Stimulated activated naive CD8-positive, alpha-beta T cell treated with anti-CD3 and anti-CD28 coated beads, Interleukin-15, Interleukin-2, amounts not matched to agents 100 ng/mL and 50 ng/mL, for 24 hours (primary cell): ENCODE measurements at regions not wholly inside any gene's neighbourhood (a gene's known extent, or its start where the extent isn't known, plus 50 kb on each side); places are given as distances from the start of the nearest gene placed in this dataset.
"Not testable (repeated sequence)": the region's sequence is repeated elsewhere in the genome, so short reads cannot be mapped to it uniquely, and the experiment has no call there.

Source experiments
- H3K27ac Mint-ChIP-seq: one replicate; pipeline ENCODE4 v1.8.0; 2021; ENCODE audit warnings: mild to moderate bottlenecking, mixed read lengths
- H3K27me3 Mint-ChIP-seq: one replicate; pipeline ENCODE4 v1.8.0; 2021; ENCODE audit warnings: mixed read lengths
- H3K36me3 Mint-ChIP-seq: one replicate; pipeline ENCODE4 v1.8.0; 2021; ENCODE audit warnings: low read depth, mixed read lengths
- H3K4me1 Mint-ChIP-seq: one replicate; pipeline ENCODE4 v1.8.0; 2021; ENCODE audit warnings: low read depth, mixed read lengths
- H3K4me3 Mint-ChIP-seq: one replicate; pipeline ENCODE4 v1.8.0; 2021; ENCODE audit warnings: mild to moderate bottlenecking, mixed read lengths
- H3K9me3 Mint-ChIP-seq: one replicate; pipeline ENCODE4 v1.8.0; 2021; ENCODE audit warnings: mixed read lengths

DNA sequence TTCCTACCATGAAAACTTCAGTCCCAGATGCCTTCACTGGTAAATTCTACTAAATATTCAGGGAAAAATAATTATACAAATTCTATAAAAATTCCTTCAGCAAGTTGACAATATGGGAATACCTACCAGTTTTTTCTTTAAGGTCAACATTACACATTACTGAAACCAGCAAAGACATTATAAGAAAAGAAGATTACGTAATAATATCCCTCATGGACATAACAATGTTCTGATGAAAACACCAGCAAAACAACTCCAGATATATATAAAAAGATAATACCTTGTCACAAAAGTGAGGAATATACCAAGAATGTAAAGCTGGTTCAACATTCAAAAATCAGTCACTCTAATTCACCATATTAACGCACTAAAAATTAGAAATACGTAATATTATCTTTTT, 507.9 kb downstream of the DMRTA1 start:
- Mint-ChIP-seq H3K4me1 (no peaks in the 10 kb centered on the region), H3K27ac (no peak overlapping the region), H3K27me3 (no peaks in the 10 kb centered on the region), H3K36me3 (no peaks in the 10 kb centered on the region), H3K9me3 (peaks cover 9% of the 10 kb centered on the region), H3K4me3 (no peak overlapping the region)

DNA sequence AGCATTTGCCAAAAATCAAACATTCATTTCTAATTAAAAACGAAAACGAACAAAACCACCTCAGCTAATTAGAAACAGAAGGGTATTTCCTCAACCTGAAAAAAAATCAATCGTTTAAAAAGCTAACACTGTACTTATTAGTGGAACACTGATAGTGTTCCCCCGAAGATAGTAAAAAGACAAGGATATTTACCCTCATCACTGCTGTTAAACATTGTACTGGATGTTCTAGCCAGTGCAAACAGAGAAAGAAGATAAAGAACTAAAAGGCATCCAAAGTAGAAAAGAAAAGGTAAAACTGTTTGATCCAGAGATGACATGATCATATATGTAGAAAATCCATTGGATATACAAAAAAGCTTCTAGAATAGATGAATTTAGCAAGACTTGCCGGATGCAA, 508.3 kb downstream of the DMRTA1 start:
- Mint-ChIP-seq H3K9me3 (peaks cover 9% of the 10 kb centered on the region), H3K27me3 (no peaks in the 10 kb centered on the region), H3K4me3 (no peak overlapping the region), H3K36me3 (no peaks in the 10 kb centered on the region), H3K4me1 (no peaks in the 10 kb centered on the region), H3K27ac (no peak overlapping the region)

DNA sequence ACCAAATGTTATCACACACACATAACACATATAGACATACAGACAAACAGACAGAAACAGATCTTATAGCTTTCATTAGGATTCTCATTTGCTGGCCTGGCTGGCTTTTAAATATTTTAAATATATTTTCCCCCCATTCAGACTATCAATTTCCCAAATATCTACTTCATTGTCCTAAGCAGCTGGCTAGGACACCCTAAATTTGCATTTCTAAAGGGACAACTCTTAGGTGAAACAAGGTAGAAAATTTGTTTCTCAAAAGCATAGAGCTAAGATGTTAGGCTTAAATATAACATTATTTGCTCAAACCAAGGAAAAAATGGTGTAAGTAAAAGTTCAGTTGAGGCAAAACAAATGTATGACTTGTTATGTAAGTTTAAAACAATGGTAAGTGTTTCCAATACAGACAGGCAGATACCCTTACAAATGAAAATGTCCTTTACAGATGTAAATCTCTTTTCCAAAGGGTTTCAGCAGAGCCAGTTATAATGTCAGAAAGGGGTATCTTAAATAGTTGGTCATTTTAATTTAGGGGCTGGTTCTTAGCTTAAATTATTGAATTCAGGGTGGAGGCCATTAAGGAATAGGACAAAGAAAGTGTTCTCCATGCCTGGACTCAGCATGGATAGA, 522.8 kb downstream of the DMRTA1 start:
- Mint-ChIP-seq H3K27ac (no peak overlapping the region), H3K27me3 (no peaks in the 10 kb centered on the region), H3K4me3 (no peak overlapping the region), H3K4me1 (no peaks in the 10 kb centered on the region), H3K36me3 (no peaks in the 10 kb centered on the region), H3K9me3 (peaks cover 4% of the 10 kb centered on the region)

DNA sequence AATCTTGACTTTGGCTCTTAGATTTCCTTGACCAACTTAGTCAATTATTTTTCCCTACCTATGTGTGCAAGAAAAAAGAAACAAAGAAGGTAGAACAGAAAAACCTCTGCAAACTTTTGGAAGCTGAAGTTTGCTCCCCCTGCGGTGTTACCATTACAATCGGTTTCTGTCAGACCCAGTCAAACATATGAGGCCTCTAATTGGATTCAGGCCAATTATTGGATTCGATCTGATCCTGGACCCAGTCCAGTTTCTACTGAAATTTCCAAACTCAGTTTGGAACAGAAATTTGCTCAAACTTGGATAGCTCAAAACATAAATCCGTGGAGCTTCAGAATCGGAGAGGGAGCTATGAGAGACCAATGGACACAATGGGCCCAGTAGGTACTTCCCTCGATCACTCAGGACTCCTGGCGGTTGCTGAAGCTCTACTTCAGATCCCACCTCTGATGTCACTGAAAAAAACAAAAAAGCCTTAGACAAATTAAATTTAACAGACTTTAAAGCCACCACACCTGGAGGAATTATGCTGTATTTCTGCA, 523.9 kb downstream of the DMRTA1 start:
- peaks cover 4% of the 10 kb centered on the region for H3K9me3 Mint-ChIP-seq
- H3K36me3 Mint-ChIP-seq, result no peaks in the 10 kb centered on the region
- H3K27ac Mint-ChIP-seq, result no peak overlapping the region
- H3K27me3 Mint-ChIP-seq, result no peaks in the 10 kb centered on the region
- H3K4me3 Mint-ChIP-seq, result no peak overlapping the region
- no peaks in the 10 kb centered on the region for H3K4me1 Mint-ChIP-seq

DNA sequence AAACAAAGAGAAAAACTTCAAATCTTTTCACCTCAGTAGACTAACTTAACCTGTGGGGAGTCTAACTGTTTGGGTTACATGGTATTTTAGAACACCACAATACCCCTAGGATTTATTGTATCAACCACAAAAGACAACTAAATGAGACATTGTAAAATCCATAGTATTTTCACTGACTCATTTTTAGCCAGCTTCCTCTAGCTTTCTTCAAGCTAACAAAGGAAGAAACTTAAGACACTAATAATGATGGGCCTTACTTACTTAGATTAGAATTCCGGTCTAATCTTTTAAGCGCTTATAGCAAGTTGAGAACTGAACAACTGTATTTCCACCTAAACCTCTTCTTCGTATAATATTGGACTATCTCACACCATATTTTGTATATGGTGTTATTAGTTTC, 529.3 kb downstream of the DMRTA1 start:
- no peaks in the 10 kb centered on the region for H3K4me1 Mint-ChIP-seq
- H3K36me3 Mint-ChIP-seq, result no peaks in the 10 kb centered on the region
- no peaks in the 10 kb centered on the region for H3K27me3 Mint-ChIP-seq

DNA sequence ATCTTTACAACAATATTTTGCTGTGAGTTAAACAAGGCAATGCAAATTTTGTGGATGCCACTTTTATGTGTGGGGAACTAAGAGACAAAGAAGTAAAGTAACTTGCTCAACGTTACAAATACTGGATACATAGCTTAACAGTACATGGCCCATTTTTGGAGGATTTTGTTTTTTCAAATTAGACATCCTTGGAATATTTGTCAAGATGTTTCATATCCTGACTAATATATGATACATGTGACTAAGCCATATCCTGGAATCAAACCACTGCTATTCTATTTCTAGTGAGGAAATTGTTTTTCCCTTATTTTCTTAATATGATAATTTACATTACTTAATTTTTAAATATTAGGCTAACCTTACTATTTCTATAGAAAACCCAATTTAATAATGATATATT, 529.8 kb downstream of the DMRTA1 start:
- H3K4me3 Mint-ChIP-seq, result no peak overlapping the region
- no peaks in the 10 kb centered on the region for H3K4me1 Mint-ChIP-seq
- H3K9me3 Mint-ChIP-seq, result peaks cover 4% of the 10 kb centered on the region
- no peak overlapping the region for H3K27ac Mint-ChIP-seq
- H3K27me3 Mint-ChIP-seq, result no peaks in the 10 kb centered on the region
- no peaks in the 10 kb centered on the region for H3K36me3 Mint-ChIP-seq

More for the DNA sequence above, 529.3 kb downstream of the DMRTA1 start:
- no peak overlapping the region for H3K27ac Mint-ChIP-seq
- H3K9me3 Mint-ChIP-seq, result peaks cover 4% of the 10 kb centered on the region
- no peak overlapping the region for H3K4me3 Mint-ChIP-seq

DNA sequence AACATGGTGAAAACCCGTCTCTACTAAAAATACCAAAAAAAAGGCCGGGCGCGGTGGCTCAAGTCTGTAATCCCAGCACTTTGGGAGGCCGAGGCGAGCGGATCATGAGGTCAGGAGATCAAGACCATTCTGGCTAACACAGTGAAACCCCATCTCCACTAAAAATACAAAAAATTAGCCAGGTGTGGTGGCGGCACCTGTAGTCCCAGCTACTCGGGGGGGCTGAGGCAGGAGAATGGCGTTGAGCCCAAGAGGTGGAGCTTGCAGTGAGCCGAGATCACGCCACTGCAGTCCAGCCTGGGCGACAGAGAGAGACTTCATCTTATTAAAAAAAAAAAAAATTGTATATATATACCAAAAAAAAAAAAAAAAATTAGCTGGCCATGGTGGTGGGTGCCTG, 533.8 kb downstream of the DMRTA1 start:
- not testable (repeated sequence) for H3K27ac Mint-ChIP-seq, H3K36me3 Mint-ChIP-seq, H3K9me3 Mint-ChIP-seq, H3K27me3 Mint-ChIP-seq, H3K4me1 Mint-ChIP-seq, H3K4me3 Mint-ChIP-seq

DNA sequence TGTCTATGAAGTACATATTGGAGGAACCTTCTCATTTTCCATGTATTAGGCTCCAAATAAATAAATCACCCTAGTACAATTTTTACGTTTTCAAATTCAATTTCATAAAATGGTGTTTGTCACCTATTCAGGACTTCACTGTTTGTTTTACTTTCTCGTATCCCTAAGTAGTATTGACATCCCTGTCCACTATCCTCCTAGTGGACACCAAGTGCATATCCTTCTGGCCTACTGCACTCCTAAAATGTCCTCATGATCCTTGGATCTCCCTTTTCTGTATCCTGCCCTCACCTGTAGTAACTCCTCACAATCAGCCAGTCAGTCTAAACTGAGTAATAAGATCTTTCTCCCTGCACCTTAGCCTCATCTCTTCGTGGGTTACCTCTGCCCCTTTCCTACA, 539.9 kb downstream of the DMRTA1 start:
- Mint-ChIP-seq H3K9me3 (peaks cover 15% of the 10 kb centered on the region), H3K27ac (no peak overlapping the region), H3K4me3 (no peak overlapping the region), H3K27me3 (no peaks in the 10 kb centered on the region), H3K4me1 (no peaks in the 10 kb centered on the region), H3K36me3 (no peaks in the 10 kb centered on the region)

DNA sequence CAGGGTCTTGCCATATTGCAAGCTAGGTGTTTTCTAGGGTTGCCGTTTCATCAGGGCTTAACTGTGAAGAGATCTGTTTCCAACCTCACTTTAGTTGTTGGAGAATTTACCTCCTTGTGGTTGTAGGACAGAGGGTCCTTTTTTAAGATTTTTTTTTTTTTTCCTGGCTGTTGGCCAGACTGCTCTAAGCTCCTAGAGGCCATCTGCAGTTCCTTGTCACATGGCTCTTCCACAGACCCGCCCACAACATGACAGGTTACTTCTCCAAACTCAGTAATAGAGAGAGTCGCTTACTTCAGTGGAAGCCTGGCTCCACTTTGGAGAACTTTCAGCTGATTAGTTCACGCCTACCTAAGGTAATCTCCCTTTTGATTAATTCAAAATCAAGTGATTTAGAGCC, 543.7 kb downstream of the DMRTA1 start:
- no peaks in the 10 kb centered on the region for H3K4me1 Mint-ChIP-seq
- no peak overlapping the region for H3K4me3 Mint-ChIP-seq
- no peak overlapping the region for H3K27ac Mint-ChIP-seq
- no peaks in the 10 kb centered on the region for H3K36me3 Mint-ChIP-seq
- no peaks in the 10 kb centered on the region for H3K27me3 Mint-ChIP-seq
- peaks cover 7% of the 10 kb centered on the region for H3K9me3 Mint-ChIP-seq

DNA sequence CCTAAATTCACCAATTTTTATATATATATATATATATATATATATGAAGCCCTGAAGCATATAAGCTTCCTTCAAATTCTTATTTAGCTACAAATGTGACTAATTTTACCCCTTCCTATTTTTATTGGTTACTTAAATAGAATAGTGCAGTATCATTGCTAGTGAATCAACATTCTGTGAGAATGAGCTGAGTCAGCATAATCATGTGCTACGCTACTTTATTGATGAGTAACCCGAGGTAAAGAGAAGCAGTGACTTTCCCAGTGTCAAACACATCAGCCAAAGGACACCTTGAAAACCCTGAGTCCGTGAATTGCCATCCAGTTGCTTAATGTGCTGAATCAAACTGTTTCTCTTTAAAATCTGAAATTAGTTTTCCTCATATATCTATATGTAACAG, 546.2 kb downstream of the DMRTA1 start:
- Mint-ChIP-seq H3K27ac (no peak overlapping the region), H3K4me3 (no peak overlapping the region), H3K27me3 (no peaks in the 10 kb centered on the region), H3K4me1 (no peaks in the 10 kb centered on the region), H3K9me3 (peaks cover 8% of the 10 kb centered on the region), H3K36me3 (no peaks in the 10 kb centered on the region)

DNA sequence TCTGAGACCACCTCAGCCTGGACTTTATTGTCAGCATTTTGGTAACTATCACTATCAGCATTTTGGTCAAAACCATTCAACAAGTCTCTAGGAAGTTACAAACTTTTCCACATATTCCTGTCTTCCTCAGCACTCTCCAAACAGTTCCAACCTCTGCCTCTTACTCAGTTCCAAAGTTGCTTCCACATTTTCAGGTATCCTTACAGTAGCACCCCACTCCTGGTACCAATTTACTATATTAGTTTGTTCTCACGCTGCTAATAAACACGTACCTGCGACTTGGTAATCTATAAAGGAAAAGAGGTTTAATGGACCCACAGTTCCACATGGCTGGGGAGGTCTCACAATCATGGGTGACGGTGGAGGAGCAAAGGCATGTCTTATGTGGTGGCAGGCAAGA, 551.3 kb downstream of the DMRTA1 start:
- H3K4me3 Mint-ChIP-seq, result no peak overlapping the region
- no peak overlapping the region for H3K27ac Mint-ChIP-seq
- H3K27me3 Mint-ChIP-seq, result no peaks in the 10 kb centered on the region
- no peaks in the 10 kb centered on the region for H3K36me3 Mint-ChIP-seq
- no peaks in the 10 kb centered on the region for H3K4me1 Mint-ChIP-seq
- H3K9me3 Mint-ChIP-seq, result peaks cover 12% of the 10 kb centered on the region

DNA sequence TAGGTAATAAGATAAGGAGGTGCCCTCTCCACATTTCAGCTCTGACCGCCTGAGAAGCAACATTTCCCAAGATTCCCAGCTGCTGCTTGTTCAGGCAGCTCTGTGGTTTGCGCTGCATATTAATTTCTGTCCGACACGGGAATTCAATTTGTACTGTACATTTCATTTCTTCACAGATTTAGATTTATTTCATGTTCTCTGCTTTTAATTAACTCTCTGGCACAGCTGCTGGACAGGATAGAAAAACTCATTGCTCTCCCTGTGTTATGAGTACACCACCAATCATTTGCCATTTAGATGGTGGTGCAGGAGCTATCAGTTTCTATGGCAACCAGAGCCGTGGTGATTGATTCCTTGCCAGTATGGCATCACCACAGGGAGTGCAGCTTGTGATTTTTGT, 558.5 kb downstream of the DMRTA1 start:
- Mint-ChIP-seq H3K9me3 (peaks cover 13% of the 10 kb centered on the region), H3K36me3 (no peaks in the 10 kb centered on the region), H3K4me1 (no peaks in the 10 kb centered on the region), H3K27me3 (no peaks in the 10 kb centered on the region), H3K27ac (no peak overlapping the region), H3K4me3 (no peak overlapping the region)

DNA sequence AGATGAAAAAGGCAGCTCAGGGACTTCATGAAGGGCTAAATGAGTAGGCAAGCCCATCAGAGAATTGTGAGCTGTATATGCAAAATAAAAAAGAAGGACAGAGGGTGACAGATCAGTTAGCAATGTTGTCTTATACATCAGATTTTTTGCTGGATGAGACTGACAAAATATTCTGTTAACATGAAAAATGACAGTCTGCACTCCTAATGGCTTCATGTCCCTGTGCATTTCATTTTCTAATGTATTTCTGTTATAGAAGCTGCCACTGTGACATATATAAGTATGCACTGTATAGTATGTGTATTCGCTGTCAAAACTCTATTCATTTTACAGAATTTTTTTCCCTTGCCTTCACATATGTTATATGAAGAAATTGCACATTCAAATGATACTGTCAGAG, 559.5 kb downstream of the DMRTA1 start:
- Mint-ChIP-seq H3K4me1 (no peaks in the 10 kb centered on the region), H3K27me3 (no peaks in the 10 kb centered on the region), H3K36me3 (no peaks in the 10 kb centered on the region), H3K27ac (no peak overlapping the region), H3K4me3 (no peak overlapping the region), H3K9me3 (peaks cover 15% of the 10 kb centered on the region)

DNA sequence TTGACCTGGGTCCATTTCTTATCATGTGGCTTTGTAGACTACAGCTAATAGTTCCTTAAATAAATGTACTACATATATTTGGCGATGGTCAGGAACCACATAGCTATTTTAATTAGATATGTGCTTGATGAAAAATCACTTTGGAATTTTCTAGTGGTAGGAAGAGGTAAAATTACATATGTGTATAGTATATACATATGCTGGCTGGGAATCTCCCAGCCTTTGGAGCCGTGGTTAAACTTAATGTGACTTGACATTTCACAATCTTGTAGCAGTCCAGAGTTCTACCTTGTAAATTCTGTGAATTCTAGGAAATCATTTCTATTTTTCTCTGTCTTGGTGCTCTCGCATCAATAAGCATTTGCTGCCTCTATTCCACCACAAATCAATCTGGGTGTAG, 565.0 kb downstream of the DMRTA1 start:
- Mint-ChIP-seq H3K9me3 (peaks cover 5% of the 10 kb centered on the region), H3K4me3 (no peak overlapping the region), H3K27ac (no peak overlapping the region), H3K4me1 (no peaks in the 10 kb centered on the region), H3K27me3 (no peaks in the 10 kb centered on the region), H3K36me3 (no peaks in the 10 kb centered on the region)

DNA sequence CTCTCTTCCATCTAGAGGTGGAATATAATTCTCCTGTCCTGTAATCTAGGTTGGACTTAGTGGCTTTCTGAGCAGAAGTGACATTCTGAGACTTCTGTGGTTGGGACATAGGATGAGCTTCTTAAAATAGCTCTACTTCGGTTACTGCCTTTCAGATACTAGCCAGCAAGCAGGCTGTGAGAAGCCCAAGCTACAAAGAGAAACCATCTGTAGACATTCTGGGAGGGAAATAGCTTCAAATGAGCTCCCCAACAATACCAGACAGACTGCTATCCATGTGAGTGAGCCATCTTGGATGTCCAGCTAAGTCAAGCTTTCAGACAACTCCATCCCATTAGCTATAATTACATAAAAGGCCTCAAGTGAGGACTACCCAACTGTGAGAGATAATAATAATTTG, 568.9 kb downstream of the DMRTA1 start:
- H3K27me3 Mint-ChIP-seq, result no peaks in the 10 kb centered on the region
- H3K4me1 Mint-ChIP-seq, result no peaks in the 10 kb centered on the region
- H3K9me3 Mint-ChIP-seq, result no peaks in the 10 kb centered on the region
- H3K27ac Mint-ChIP-seq, result no peak overlapping the region
- H3K36me3 Mint-ChIP-seq, result no peaks in the 10 kb centered on the region
- H3K4me3 Mint-ChIP-seq, result no peak overlapping the region

DNA sequence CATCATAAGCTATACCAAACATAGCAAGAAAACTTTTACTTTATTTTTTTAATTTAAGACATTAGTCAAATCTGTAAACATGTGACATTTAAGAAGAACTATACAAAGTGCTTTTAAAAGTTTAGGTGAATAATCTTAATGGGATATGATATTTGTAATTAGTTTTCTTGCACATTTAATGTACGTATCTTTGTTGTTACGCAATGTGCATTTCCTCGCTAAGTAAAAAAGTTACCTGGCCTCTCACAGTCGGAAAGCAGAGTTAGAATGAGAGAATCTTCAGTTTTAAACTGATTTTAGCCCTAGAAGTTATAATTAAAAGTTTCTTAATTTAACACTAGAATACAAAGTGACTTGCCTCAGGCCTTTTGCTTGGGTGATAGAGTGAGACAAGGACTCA, 589.8 kb downstream of the DMRTA1 start:
- no peak overlapping the region for H3K27ac Mint-ChIP-seq

More for the DNA sequence above, 589.8 kb downstream of the DMRTA1 start:
- H3K4me1 Mint-ChIP-seq, result no peaks in the 10 kb centered on the region
- no peaks in the 10 kb centered on the region for H3K27me3 Mint-ChIP-seq
- H3K4me3 Mint-ChIP-seq, result no peak overlapping the region
- peaks cover 12% of the 10 kb centered on the region for H3K9me3 Mint-ChIP-seq
- H3K36me3 Mint-ChIP-seq, result no peaks in the 10 kb centered on the region
